Lower lobe of right lung (tissue), 2 donors: ENCODE measurements at regions not wholly inside any gene's neighbourhood (a gene's known extent, or its start where the extent isn't known, plus 50 kb on each side); places are given as distances from the start of the nearest gene placed in this dataset.
A peak's percentile ranks its signal among the peaks of the same experiment; 100 is the strongest.

Experiments
- ATAC-seq, 2 donors: fragments of 200-7000 bp; cut with Tn5 transposase; one replicate each; pipeline ENCODE4 v1.9.1; 2020 to 2022; ENCODE audit warnings: mild to moderate bottlenecking in 2 of 2, moderate library complexity in 2 of 2
- DNase-seq: peaks from one replicate; pipeline ENCODE4 v3.0.0-alpha.2; 2020
- H3K27ac ChIP-seq: fragments of 200-600 bp; one replicate; pipeline ENCODE4 v1.8.0; 2022
- H3K27me3 ChIP-seq: fragments of 200-600 bp; one replicate; pipeline ENCODE4 v1.8.0; 2022; ENCODE audit warnings: low read depth
- H3K36me3 ChIP-seq: fragments of 200-600 bp; one replicate; pipeline ENCODE4 v1.8.0; 2022; ENCODE audit warnings: mild to moderate bottlenecking
- H3K4me1 ChIP-seq: fragments of 200-600 bp; one replicate; pipeline ENCODE4 v1.8.0; 2022
- H3K4me3 ChIP-seq: fragments of 200-600 bp; one replicate; pipeline ENCODE4 v1.8.0; 2022; ENCODE audit warnings: mild to moderate bottlenecking
- H3K9me3 ChIP-seq: fragments of 200-600 bp; one replicate; pipeline ENCODE4 v1.8.0; 2022
- CTCF ChIP-seq: fragments of 200-600 bp; IDR thresholded peaks from one replicate; pipeline ENCODE4 v1.8.0; 2022; ENCODE audit warnings: antibody characterized with exemption, mild to moderate bottlenecking
- intact Hi-C: fragments of 100-400 bp; cut with DNase I; formaldehyde crosslinking; loops from one replicate; pipeline ENCODE4 v1.11.0; 2022
- donor health status: DM: no; HTN: yes; CAD: no; lungs with severe emphysema.

GRCh38 chr10:78763234-78763633, 305.5 kb upstream of the ZMIZ1 start:
- Histone ChIP-seq H3K9me3 (no peaks in the 10 kb centered on the region), H3K27ac (no peak overlapping the region), H3K36me3 (no peaks in the 10 kb centered on the region), H3K4me3 (no peak overlapping the region), H3K27me3 (no peaks in the 10 kb centered on the region), H3K4me1 (peaks cover 12% of the 10 kb centered on the region)
- DNase-seq (no peak), ATAC-seq (no peak)
- intact Hi-C loops = no loop called here
- no peak for TF ChIP-seq CTCF

GRCh38 chr10:78763651-78764395, 304.9 kb upstream of the ZMIZ1 start:
- H3K4me1 ChIP-seq = peaks cover 12% of the 10 kb centered on the region
- TF ChIP-seq CTCF = no peak
- no peaks in the 10 kb centered on the region for H3K27me3 ChIP-seq
- H3K4me3 ChIP-seq = no peak overlapping the region
- ATAC-seq (peak; percentile 31 to 44), DNase-seq (no peak)
- H3K9me3 ChIP-seq = no peaks in the 10 kb centered on the region
- intact Hi-C loops = no loop called here
- no peaks in the 10 kb centered on the region for H3K36me3 ChIP-seq
- peak overlapping the region; percentile 24 for H3K27ac ChIP-seq

GRCh38 chr10:78764436-78764835, 304.3 kb upstream of the ZMIZ1 start:
- Histone ChIP-seq H3K4me3 (no peak overlapping the region), H3K27ac (peak overlapping the region; percentile 24), H3K27me3 (no peaks in the 10 kb centered on the region), H3K36me3 (no peaks in the 10 kb centered on the region), H3K4me1 (peaks cover 12% of the 10 kb centered on the region), H3K9me3 (no peaks in the 10 kb centered on the region)
- ATAC-seq (no peak), DNase-seq (no peak)
- intact Hi-C loops = no loop called here
- TF ChIP-seq CTCF = no peak

- Histone ChIP-seq H3K4me1 (peaks cover 12% of the 10 kb centered on the region), H3K9me3 (no peaks in the 10 kb centered on the region), H3K27me3 (no peaks in the 10 kb centered on the region), H3K36me3 (no peaks in the 10 kb centered on the region), H3K4me3 (no peak overlapping the region), H3K27ac (no peak overlapping the region)
- DNase-seq (no peak), ATAC-seq (no peak)
- no peak for TF ChIP-seq CTCF
- intact Hi-C loops = no loop called here
These were observed 303.8 kb upstream of the ZMIZ1 start for GRCh38 chr10:78764846-78765430.

GRCh38 chr10:78765726-78766335, 302.9 kb upstream of the ZMIZ1 start:
- Histone ChIP-seq H3K9me3 (no peaks in the 10 kb centered on the region), H3K27me3 (no peaks in the 10 kb centered on the region), H3K36me3 (no peaks in the 10 kb centered on the region), H3K4me1 (peaks cover 12% of the 10 kb centered on the region), H3K4me3 (no peak overlapping the region), H3K27ac (no peak overlapping the region)
- DNase-seq (no peak), ATAC-seq (no peak)
- no peak for TF ChIP-seq CTCF
- intact Hi-C loops = no loop called here
